GM23338 (cell line): ENCODE measurements at regions not wholly inside any gene's neighbourhood (a gene's known extent, or its start where the extent isn't known, plus 50 kb on each side); places are given as distances from the start of the nearest gene placed in this dataset.

ENCODE experiments used
- ATAC-seq: fragments of 200-7000 bp; cut with Tn5 transposase; 3 replicates; pipeline ENCODE4 v1.9.1; 2020
- DNase-seq: peaks from one replicate; pipeline ENCODE4 v3.0.0-alpha.2; 2015; ENCODE audit warnings: low spot score
- H2AFZ ChIP-seq: fragments of 200-600 bp; sonication (generic); 2 replicates; pipeline ENCODE4 v1.8.0; 2016; ENCODE audit warnings: antibody characterized with exemption, mild to moderate bottlenecking, moderate library complexity
- H3F3A ChIP-seq: fragments of 200-600 bp; sonication (generic); replicated peaks from 2 replicates; pipeline ENCODE4 v1.8.0; 2017; ENCODE audit warnings: antibody characterized with exemption, mixed run types, low read depth
- H3K27ac ChIP-seq: fragments of 200-600 bp; sonication (generic); 2 replicates; pipeline ENCODE4 v1.6.1; 2016; ENCODE audit warnings: low read depth
- H3K27me3 ChIP-seq: fragments of 200-600 bp; sonication (generic); 2 replicates; pipeline ENCODE4 v1.8.0; 2016; ENCODE audit warnings: mild to moderate bottlenecking, mixed run types, moderate library complexity; ENCODE audit not compliant: insufficient read depth
- H3K36me3 ChIP-seq: fragments of 200-600 bp; sonication (generic); 2 replicates; pipeline ENCODE4 v1.8.0; 2016; ENCODE audit warnings: mild to moderate bottlenecking; ENCODE audit not compliant: insufficient read depth
- H3K4me1 ChIP-seq: fragments of 200-600 bp; sonication (generic); 2 replicates; pipeline ENCODE4 v1.8.0; 2016; ENCODE audit warnings: mild to moderate bottlenecking, moderate library complexity; ENCODE audit not compliant: insufficient read depth
- H3K4me2 ChIP-seq: fragments of 200-600 bp; sonication (generic); 2 replicates; pipeline ENCODE4 v1.7.1; 2017; ENCODE audit warnings: mixed run types
- H3K4me3 ChIP-seq: fragments of 200-600 bp; sonication (generic); 2 replicates; pipeline ENCODE4 v1.6.1; 2016; ENCODE audit warnings: mixed run types
- H3K79me2 ChIP-seq: fragments of 200-600 bp; sonication (generic); replicated peaks from 2 replicates; pipeline ENCODE4 v1.8.0; 2017; ENCODE audit warnings: mild to moderate bottlenecking; ENCODE audit not compliant: insufficient read depth
- H3K9me2 ChIP-seq: fragments of 200-600 bp; sonication (generic); 2 replicates; pipeline ENCODE4 v1.8.0; 2017; ENCODE audit not compliant: insufficient read depth
- H4K20me1 ChIP-seq: fragments of 200-600 bp; sonication (generic); replicated peaks from 2 replicates; pipeline ENCODE4 v1.8.0; 2017; ENCODE audit warnings: mild to moderate bottlenecking; ENCODE audit not compliant: insufficient read depth
- H3K27ac Mint-ChIP-seq: 2 replicates; pipeline ENCODE4 v1.8.0; 2020; ENCODE audit warnings: inconsistent platforms, mild to moderate bottlenecking, moderate library complexity, mixed read lengths
- H3K27me3 Mint-ChIP-seq: 3 replicates; pipeline ENCODE4 v1.8.0; 2022; ENCODE audit warnings: low read depth, mild to moderate bottlenecking, moderate library complexity, mixed read lengths, inconsistent platforms; ENCODE audit not compliant: insufficient read depth, poor library complexity
- H3K36me3 Mint-ChIP-seq: 3 replicates; pipeline ENCODE4 v1.8.0; 2021; ENCODE audit warnings: low read depth, mild to moderate bottlenecking, inconsistent platforms, moderate library complexity, mixed read lengths
- H3K4me1 Mint-ChIP-seq: 3 replicates; pipeline ENCODE4 v1.8.0; 2020; ENCODE audit warnings: mild to moderate bottlenecking, inconsistent platforms, mixed read lengths
- H3K4me3 Mint-ChIP-seq: 3 replicates; pipeline ENCODE4 v1.8.0; 2021; ENCODE audit warnings: moderate library complexity, mild to moderate bottlenecking, inconsistent platforms, mixed read lengths
- H3K9me3 Mint-ChIP-seq: 3 replicates; pipeline ENCODE4 v1.8.0; 2020; ENCODE audit warnings: moderate library complexity, mild to moderate bottlenecking, inconsistent platforms, mixed read lengths
- CREB1 ChIP-seq: fragments of 250-450 bp; sonication (Bioruptor Pico); IDR thresholded peaks from 2 replicates; pipeline ENCODE4 v1.5.0; 2020; ENCODE audit warnings: low read depth, mild to moderate bottlenecking, moderate library complexity
- EZH2 ChIP-seq: fragments of 200-600 bp; sonication (generic); IDR thresholded peaks from one replicate; pipeline ENCODE4 v1.8.0; 2017; ENCODE audit warnings: antibody characterized with exemption, mild to moderate bottlenecking, low read depth; ENCODE audit not compliant: unreplicated experiment
- EZH2phosphoT487 ChIP-seq: fragments of 200-600 bp; sonication (generic); IDR thresholded peaks from one replicate; pipeline ENCODE4 v1.8.1; 2018; ENCODE audit warnings: antibody characterized with exemption; ENCODE audit not compliant: unreplicated experiment
- JUNB ChIP-seq: IDR thresholded peaks from one replicate; pipeline ENCODE4 v1.6.1; 2016; ENCODE audit warnings: antibody characterized with exemption; ENCODE audit not compliant: unreplicated experiment
- ZNF114 ChIP-seq: fragments of 250-450 bp; sonication (Bioruptor Pico); IDR thresholded peaks from 2 replicates; pipeline ENCODE4 v1.5.0; 2020; ENCODE audit warnings: mild to moderate bottlenecking, moderate library complexity
- ZNF331 ChIP-seq: fragments of 250-450 bp; sonication (Bioruptor Pico); IDR thresholded peaks from 2 replicates; pipeline ENCODE4 v1.5.0; 2020; ENCODE audit warnings: low read depth, mild to moderate bottlenecking, moderate library complexity
- TF ChIP-seq, protein P1 (sequence below): IDR thresholded peaks from 2 replicates; pipeline ENCODE4 v1.6.1; 2016; ENCODE audit warnings: antibody characterized with exemption
- TF ChIP-seq, protein P2 (sequence below): fragments of 250-450 bp; sonication (Bioruptor Pico); IDR thresholded peaks from 2 replicates; pipeline ENCODE4 v1.5.0; 2020; ENCODE audit warnings: mild to moderate bottlenecking, moderate library complexity
- TF ChIP-seq, protein P3 (sequence below): IDR thresholded peaks from one replicate; pipeline ENCODE4 v1.6.1; 2018; ENCODE audit warnings: antibody characterized with exemption; ENCODE audit not compliant: unreplicated experiment

GRCh38 chr2:7573166-7573825, 656.1 kb downstream of the RNF144A start:
- Mint-ChIP-seq H3K27me3 (peaks cover 3% of the 10 kb centered on the region), H3K27ac (no peak overlapping the region), H3K4me3 (no peak overlapping the region), H3K36me3 (peaks cover 17% of the 10 kb centered on the region), H3K9me3 (peaks cover 20% of the 10 kb centered on the region), H3K4me1 (peaks cover 18% of the 10 kb centered on the region)
- Histone ChIP-seq H3K4me3 (no peak overlapping the region), H3K27me3 (no peaks in the 10 kb centered on the region), H3K79me2 (no peaks in the 10 kb centered on the region), H4K20me1 (no peaks in the 10 kb centered on the region), H3F3A (no peaks in the 10 kb centered on the region), H3K36me3 (peaks cover 10% of the 10 kb centered on the region), H3K27ac (no peak overlapping the region), H3K9me2 (peaks cover 9% of the 10 kb centered on the region), H2AFZ (peak overlapping the region; percentile 15), H3K4me1 (peaks cover 19% of the 10 kb centered on the region), H3K4me2 (no peak overlapping the region)
- DNase-seq (no peak), ATAC-seq (no peak)
- TF ChIP-seq, protein P1, sequence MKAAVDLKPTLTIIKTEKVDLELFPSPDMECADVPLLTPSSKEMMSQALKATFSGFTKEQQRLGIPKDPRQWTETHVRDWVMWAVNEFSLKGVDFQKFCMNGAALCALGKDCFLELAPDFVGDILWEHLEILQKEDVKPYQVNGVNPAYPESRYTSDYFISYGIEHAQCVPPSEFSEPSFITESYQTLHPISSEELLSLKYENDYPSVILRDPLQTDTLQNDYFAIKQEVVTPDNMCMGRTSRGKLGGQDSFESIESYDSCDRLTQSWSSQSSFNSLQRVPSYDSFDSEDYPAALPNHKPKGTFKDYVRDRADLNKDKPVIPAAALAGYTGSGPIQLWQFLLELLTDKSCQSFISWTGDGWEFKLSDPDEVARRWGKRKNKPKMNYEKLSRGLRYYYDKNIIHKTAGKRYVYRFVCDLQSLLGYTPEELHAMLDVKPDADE = no peak

GRCh38 chr2:7574385-7574784, 657.2 kb downstream of the RNF144A start:
- no peak for DNase-seq
- Histone ChIP-seq H3K79me2 (no peaks in the 10 kb centered on the region), H3K27ac (no peak overlapping the region), H2AFZ (no peak overlapping the region), H3K4me2 (no peak overlapping the region), H3K4me3 (no peak overlapping the region), H4K20me1 (no peaks in the 10 kb centered on the region), H3K36me3 (peaks cover 17% of the 10 kb centered on the region), H3K27me3 (no peaks in the 10 kb centered on the region), H3F3A (no peaks in the 10 kb centered on the region), H3K4me1 (peaks cover 19% of the 10 kb centered on the region), H3K9me2 (peaks cover 7% of the 10 kb centered on the region)
- Mint-ChIP-seq H3K27me3 (peaks cover 3% of the 10 kb centered on the region), H3K36me3 (peaks cover 27% of the 10 kb centered on the region), H3K9me3 (peaks cover 30% of the 10 kb centered on the region), H3K27ac (no peak overlapping the region), H3K4me3 (no peak overlapping the region), H3K4me1 (peaks cover 18% of the 10 kb centered on the region)
- ATAC-seq = no peak
- TF ChIP-seq, protein P2, sequence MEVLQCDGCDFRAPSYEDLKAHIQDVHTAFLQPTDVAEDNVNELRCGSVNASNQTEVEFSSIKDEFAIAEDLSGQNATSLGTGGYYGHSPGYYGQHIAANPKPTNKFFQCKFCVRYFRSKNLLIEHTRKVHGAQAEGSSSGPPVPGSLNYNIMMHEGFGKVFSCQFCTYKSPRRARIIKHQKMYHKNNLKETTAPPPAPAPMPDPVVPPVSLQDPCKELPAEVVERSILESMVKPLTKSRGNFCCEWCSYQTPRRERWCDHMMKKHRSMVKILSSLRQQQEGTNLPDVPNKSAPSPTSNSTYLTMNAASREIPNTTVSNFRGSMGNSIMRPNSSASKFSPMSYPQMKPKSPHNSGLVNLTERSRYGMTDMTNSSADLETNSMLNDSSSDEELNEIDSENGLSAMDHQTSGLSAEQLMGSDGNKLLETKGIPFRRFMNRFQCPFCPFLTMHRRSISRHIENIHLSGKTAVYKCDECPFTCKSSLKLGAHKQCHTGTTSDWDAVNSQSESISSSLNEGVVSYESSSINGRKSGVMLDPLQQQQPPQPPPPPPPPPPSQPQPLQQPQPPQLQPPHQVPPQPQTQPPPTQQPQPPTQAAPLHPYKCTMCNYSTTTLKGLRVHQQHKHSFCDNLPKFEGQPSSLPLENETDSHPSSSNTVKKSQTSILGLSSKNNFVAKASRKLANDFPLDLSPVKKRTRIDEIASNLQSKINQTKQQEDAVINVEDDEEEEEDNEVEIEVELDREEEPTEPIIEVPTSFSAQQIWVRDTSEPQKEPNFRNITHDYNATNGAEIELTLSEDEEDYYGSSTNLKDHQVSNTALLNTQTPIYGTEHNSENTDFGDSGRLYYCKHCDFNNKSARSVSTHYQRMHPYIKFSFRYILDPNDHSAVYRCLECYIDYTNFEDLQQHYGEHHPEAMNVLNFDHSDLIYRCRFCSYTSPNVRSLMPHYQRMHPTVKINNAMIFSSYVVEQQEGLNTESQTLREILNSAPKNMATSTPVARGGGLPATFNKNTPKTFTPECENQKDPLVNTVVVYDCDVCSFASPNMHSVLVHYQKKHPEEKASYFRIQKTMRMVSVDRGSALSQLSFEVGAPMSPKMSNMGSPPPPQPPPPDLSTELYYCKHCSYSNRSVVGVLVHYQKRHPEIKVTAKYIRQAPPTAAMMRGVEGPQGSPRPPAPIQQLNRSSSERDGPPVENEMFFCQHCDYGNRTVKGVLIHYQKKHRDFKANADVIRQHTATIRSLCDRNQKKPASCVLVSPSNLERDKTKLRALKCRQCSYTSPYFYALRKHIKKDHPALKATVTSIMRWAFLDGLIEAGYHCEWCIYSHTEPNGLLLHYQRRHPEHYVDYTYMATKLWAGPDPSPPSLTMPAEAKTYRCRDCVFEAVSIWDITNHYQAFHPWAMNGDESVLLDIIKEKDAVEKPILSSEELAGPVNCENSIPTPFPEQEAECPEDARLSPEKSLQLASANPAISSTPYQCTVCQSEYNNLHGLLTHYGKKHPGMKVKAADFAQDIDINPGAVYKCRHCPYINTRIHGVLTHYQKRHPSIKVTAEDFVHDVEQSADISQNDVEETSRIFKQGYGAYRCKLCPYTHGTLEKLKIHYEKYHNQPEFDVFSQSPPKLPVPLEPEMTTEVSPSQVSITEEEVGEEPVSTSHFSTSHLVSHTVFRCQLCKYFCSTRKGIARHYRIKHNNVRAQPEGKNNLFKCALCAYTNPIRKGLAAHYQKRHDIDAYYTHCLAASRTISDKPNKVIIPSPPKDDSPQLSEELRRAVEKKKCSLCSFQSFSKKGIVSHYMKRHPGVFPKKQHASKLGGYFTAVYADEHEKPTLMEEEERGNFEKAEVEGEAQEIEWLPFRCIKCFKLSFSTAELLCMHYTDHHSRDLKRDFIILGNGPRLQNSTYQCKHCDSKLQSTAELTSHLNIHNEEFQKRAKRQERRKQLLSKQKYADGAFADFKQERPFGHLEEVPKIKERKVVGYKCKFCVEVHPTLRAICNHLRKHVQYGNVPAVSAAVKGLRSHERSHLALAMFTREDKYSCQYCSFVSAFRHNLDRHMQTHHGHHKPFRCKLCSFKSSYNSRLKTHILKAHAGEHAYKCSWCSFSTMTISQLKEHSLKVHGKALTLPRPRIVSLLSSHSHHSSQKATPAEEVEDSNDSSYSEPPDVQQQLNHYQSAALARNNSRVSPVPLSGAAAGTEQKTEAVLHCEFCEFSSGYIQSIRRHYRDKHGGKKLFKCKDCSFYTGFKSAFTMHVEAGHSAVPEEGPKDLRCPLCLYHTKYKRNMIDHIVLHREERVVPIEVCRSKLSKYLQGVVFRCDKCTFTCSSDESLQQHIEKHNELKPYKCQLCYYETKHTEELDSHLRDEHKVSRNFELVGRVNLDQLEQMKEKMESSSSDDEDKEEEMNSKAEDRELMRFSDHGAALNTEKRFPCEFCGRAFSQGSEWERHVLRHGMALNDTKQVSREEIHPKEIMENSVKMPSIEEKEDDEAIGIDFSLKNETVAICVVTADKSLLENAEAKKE (CRISPR knock-in tag) = no peak
- TF ChIP-seq, protein P3, sequence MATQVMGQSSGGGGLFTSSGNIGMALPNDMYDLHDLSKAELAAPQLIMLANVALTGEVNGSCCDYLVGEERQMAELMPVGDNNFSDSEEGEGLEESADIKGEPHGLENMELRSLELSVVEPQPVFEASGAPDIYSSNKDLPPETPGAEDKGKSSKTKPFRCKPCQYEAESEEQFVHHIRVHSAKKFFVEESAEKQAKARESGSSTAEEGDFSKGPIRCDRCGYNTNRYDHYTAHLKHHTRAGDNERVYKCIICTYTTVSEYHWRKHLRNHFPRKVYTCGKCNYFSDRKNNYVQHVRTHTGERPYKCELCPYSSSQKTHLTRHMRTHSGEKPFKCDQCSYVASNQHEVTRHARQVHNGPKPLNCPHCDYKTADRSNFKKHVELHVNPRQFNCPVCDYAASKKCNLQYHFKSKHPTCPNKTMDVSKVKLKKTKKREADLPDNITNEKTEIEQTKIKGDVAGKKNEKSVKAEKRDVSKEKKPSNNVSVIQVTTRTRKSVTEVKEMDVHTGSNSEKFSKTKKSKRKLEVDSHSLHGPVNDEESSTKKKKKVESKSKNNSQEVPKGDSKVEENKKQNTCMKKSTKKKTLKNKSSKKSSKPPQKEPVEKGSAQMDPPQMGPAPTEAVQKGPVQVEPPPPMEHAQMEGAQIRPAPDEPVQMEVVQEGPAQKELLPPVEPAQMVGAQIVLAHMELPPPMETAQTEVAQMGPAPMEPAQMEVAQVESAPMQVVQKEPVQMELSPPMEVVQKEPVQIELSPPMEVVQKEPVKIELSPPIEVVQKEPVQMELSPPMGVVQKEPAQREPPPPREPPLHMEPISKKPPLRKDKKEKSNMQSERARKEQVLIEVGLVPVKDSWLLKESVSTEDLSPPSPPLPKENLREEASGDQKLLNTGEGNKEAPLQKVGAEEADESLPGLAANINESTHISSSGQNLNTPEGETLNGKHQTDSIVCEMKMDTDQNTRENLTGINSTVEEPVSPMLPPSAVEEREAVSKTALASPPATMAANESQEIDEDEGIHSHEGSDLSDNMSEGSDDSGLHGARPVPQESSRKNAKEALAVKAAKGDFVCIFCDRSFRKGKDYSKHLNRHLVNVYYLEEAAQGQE = no peak
- TF ChIP-seq EZH2phosphoT487 (no peak), JUNB (no peak), EZH2 (no peak), ZNF114 (CRISPR knock-in tag) (no peak), CREB1 (no peak), ZNF331 (CRISPR knock-in tag) (no peak)
